ENCODE measurements at regions not wholly inside any gene's neighbourhood (a gene's known extent, or its start where the extent isn't known, plus 50 kb on each side); places are given as distances from the start of the nearest gene placed in this dataset.

DNA sequence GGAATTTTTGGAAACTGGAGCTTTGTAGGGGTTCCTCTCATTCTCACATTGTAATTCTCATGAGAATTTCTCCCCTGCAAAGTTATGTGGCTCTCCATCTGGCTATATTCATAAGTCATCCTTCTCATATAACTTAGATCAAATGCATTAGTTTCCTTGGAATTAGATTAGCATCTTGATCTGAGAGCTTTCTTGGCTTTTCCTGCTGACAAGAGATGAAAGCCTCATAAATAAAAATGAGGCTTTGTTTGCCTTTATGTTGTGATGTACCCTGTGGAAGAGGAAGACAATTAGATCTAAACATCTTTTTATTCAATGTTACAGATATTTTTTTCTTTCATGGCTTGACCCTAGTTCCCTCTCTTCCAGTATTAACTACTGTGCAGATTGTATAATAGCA lies 165.4 kb upstream of the ZPLD1 start:
- H3K36me3 ChIP-seq (ENCODE audit: control insufficient read depth, insufficient read depth, low read length), result no peaks in the 10 kb centered on the region
- H3K27me3 ChIP-seq (ENCODE audit: control insufficient read depth, insufficient read depth, low read length, poor library complexity, severe bottlenecking), result no peaks in the 10 kb centered on the region
- H3K9me3 Mint-ChIP-seq, result peaks cover 2% of the 10 kb centered on the region
- H3K36me3 Mint-ChIP-seq (ENCODE audit: low read depth), result no peaks in the 10 kb centered on the region
- DNase-seq, result no peak
- H3K27ac Mint-ChIP-seq, result no peak overlapping the region
- TF ChIP-seq, protein P1, sequence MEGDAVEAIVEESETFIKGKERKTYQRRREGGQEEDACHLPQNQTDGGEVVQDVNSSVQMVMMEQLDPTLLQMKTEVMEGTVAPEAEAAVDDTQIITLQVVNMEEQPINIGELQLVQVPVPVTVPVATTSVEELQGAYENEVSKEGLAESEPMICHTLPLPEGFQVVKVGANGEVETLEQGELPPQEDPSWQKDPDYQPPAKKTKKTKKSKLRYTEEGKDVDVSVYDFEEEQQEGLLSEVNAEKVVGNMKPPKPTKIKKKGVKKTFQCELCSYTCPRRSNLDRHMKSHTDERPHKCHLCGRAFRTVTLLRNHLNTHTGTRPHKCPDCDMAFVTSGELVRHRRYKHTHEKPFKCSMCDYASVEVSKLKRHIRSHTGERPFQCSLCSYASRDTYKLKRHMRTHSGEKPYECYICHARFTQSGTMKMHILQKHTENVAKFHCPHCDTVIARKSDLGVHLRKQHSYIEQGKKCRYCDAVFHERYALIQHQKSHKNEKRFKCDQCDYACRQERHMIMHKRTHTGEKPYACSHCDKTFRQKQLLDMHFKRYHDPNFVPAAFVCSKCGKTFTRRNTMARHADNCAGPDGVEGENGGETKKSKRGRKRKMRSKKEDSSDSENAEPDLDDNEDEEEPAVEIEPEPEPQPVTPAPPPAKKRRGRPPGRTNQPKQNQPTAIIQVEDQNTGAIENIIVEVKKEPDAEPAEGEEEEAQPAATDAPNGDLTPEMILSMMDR (conservative IDR thresholded peaks at IDR 0.05), result no peak
- H3K4me3 Mint-ChIP-seq, result no peak overlapping the region
- no peaks in the 10 kb centered on the region for H3K9me3 ChIP-seq (ENCODE audit: control insufficient read depth, low read length)
- no peaks in the 10 kb centered on the region for H3K27me3 Mint-ChIP-seq (ENCODE audit: insufficient read depth)
- no peak overlapping the region for H3K9ac ChIP-seq (ENCODE audit: extremely low read depth, low read length, poor library complexity, severe bottlenecking)
- no peaks in the 10 kb centered on the region for H3K4me1 ChIP-seq (ENCODE audit: control insufficient read depth, insufficient read depth, low read length)
- no peaks in the 10 kb centered on the region for H3K4me1 Mint-ChIP-seq
- peak overlapping the region; percentile 16 for H3K27ac ChIP-seq (ENCODE audit: low read depth, low read length)
- no peak overlapping the region for H3K4me3 ChIP-seq (ENCODE audit: low read length)

- Mint-ChIP-seq H3K9me3 (peaks cover 34% of the 10 kb centered on the region), H3K27ac (no peak overlapping the region), H3K36me3 (ENCODE audit: low read depth) (peaks cover 5% of the 10 kb centered on the region), H3K4me1 (no peaks in the 10 kb centered on the region), H3K27me3 (ENCODE audit: insufficient read depth) (no peaks in the 10 kb centered on the region), H3K4me3 (no peak overlapping the region)
- TF ChIP-seq, protein P1 (conservative IDR thresholded peaks at IDR 0.05), result no peak
- H3K4me1 ChIP-seq (ENCODE audit: control insufficient read depth, insufficient read depth, low read length), result no peaks in the 10 kb centered on the region
- H3K9ac ChIP-seq (ENCODE audit: extremely low read depth, low read length, poor library complexity, severe bottlenecking), result no peak overlapping the region
- no peaks in the 10 kb centered on the region for H3K36me3 ChIP-seq (ENCODE audit: control insufficient read depth, insufficient read depth, low read length)
- no peaks in the 10 kb centered on the region for H3K27me3 ChIP-seq (ENCODE audit: control insufficient read depth, insufficient read depth, low read length, poor library complexity, severe bottlenecking)
- DNase-seq, result no peak
- no peak overlapping the region for H3K27ac ChIP-seq (ENCODE audit: low read depth, low read length)
- no peak overlapping the region for H3K4me3 ChIP-seq (ENCODE audit: low read length)
- H3K9me3 ChIP-seq (ENCODE audit: control insufficient read depth, low read length), result peaks cover 40% of the 10 kb centered on the region
These were observed 144.6 kb upstream of the ZPLD1 start for GRCh38 chr3:102290241-102290640.

- H3K36me3 Mint-ChIP-seq (ENCODE audit: low read depth), result peaks cover 5% of the 10 kb centered on the region
- peaks cover 14% of the 10 kb centered on the region for H3K9me3 ChIP-seq (ENCODE audit: control insufficient read depth, low read length)
- no peaks in the 10 kb centered on the region for H3K27me3 ChIP-seq (ENCODE audit: control insufficient read depth, insufficient read depth, low read length, poor library complexity, severe bottlenecking)
- no peak for DNase-seq
- no peak overlapping the region for H3K4me3 Mint-ChIP-seq
- no peak overlapping the region for H3K27ac Mint-ChIP-seq
- no peak overlapping the region for H3K27ac ChIP-seq (ENCODE audit: low read depth, low read length)
- no peak overlapping the region for H3K9ac ChIP-seq (ENCODE audit: extremely low read depth, low read length, poor library complexity, severe bottlenecking)
- no peaks in the 10 kb centered on the region for H3K4me1 ChIP-seq (ENCODE audit: control insufficient read depth, insufficient read depth, low read length)
- no peaks in the 10 kb centered on the region for H3K4me1 Mint-ChIP-seq
- peaks cover 24% of the 10 kb centered on the region for H3K9me3 Mint-ChIP-seq
- no peak overlapping the region for H3K4me3 ChIP-seq (ENCODE audit: low read length)
- H3K36me3 ChIP-seq (ENCODE audit: control insufficient read depth, insufficient read depth, low read length), result no peaks in the 10 kb centered on the region
- H3K27me3 Mint-ChIP-seq (ENCODE audit: insufficient read depth), result no peaks in the 10 kb centered on the region
- TF ChIP-seq, protein P1 (conservative IDR thresholded peaks at IDR 0.05), result no peak
These were observed 139.1 kb upstream of the ZPLD1 start for GRCh38 chr3:102295756-102296155.

Data from endodermal cell (in vitro differentiated cells).